Gastroesophageal sphincter (tissue), 4 donors: ENCODE measurements at regions not wholly inside any gene's neighbourhood (a gene's known extent, or its start where the extent isn't known, plus 50 kb on each side); places are given as distances from the start of the nearest gene placed in this dataset.
A peak's percentile ranks its signal among the peaks of the same experiment; 100 is the strongest.

Source experiments
- ATAC-seq: fragments of 150-250 bp; one replicate; pipeline ENCODE4 v1.9.1; 2016; ENCODE audit warnings: mild to moderate bottlenecking, moderate library complexity
- H3K27ac ChIP-seq, 4 donors: fragments of 200-600 bp; sonication (generic) in 3 of 4; 1 replicate in 3 of 4; 2 replicates in 1 of 4; pipeline ENCODE4 v1.5.1; 2016 to 2019
- H3K27me3 ChIP-seq: fragments of 200-600 bp; sonication (generic); one replicate; pipeline ENCODE4 v1.5.1; 2019
- H3K36me3 ChIP-seq, 2 donors: fragments of 200-600 bp; sonication (generic); one replicate each; pipeline ENCODE4 v1.5.1; 2019; ENCODE audit warnings: control low read depth in 1 of 2
- H3K4me1 ChIP-seq, 3 donors: fragments of 200-600 bp; sonication (generic); 1 replicate in 2 of 3; 2 replicates in 1 of 3; pipeline ENCODE4 v1.5.1; 2016 to 2019; ENCODE audit warnings: control low read depth in 2 of 3
- H3K4me3 ChIP-seq, 2 donors: fragments of 200-600 bp; sonication (generic); one replicate each; pipeline ENCODE4 v1.5.1; 2019; ENCODE audit warnings: mild to moderate bottlenecking in 1 of 2, moderate library complexity in 1 of 2
- H3K9me3 ChIP-seq, 3 donors: fragments of 200-600 bp; sonication (generic); one replicate each; pipeline ENCODE4 v1.5.1; 2017 to 2019; ENCODE audit warnings: control low read depth in 2 of 3
- EP300 ChIP-seq: sonication (generic); formaldehyde crosslinking; IDR thresholded peaks from one replicate; pipeline ENCODE4 v1.6.1; 2017; ENCODE audit warnings: antibody characterized with exemption, mild to moderate bottlenecking
- POLR2A ChIP-seq, 2 donors: fragments of 450-650 bp; IDR thresholded peaks; one replicate each; pipeline ENCODE4 v1.6.1; 2017; ENCODE audit warnings: antibody characterized with exemption in 2 of 2, mild to moderate bottlenecking in 2 of 2, moderate library complexity in 1 of 2
- POLR2AphosphoS5 ChIP-seq: sonication (generic); formaldehyde crosslinking; IDR thresholded peaks from one replicate; pipeline ENCODE4 v1.6.1; 2017; ENCODE audit warnings: antibody characterized with exemption
- WGBS, 2 donors: methylation state at CpG; one replicate each; pipeline ENCODE4 v1.1.5; 2018; ENCODE audit warnings: low coverage in 1 of 2; 5-methylcytosine and 5-hydroxymethylcytosine counted together
- TF ChIP-seq, protein P1 (sequence below), 4 experiments: fragments of 200-600 bp in 2 of 4; fragments of 450-650 bp in 2 of 4; sonication (generic) in 1 of 4; IDR thresholded peaks; one replicate each; pipeline ENCODE4 v1.5.1; 2017 to 2019; ENCODE audit warnings: antibody characterized with exemption in 4 of 4, mild to moderate bottlenecking in 2 of 4, moderate library complexity in 2 of 4

DNA sequence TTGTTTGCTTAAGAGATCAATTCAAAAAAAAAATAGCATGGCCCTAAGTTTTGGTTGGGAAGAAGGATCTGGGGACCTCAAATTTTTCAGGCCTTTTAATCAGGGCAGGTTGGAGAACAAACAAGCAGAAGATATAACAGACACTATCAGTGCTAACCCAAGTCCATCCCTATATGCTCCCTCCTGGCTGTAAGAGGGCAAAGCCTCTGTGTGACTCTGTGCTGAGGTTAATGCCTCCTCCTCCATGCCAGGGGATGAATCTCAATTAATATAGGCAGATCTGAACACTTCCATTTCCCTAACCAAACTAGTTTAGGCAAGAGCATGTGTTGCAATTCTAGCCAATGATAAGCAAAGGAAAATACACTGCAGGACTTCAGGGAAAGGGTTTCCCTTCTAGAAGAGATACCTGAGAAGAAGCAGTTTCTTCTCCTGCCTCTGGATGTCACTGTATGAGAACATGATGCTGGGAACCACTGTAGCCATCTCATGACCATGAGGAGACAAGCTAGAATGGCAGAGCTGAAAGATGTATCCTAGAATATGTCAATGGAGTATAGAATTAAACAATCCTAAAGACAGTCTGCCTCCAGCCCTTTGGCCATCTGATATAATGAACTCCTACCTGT is 76.0 kb downstream of the CHD9NB start:
- H3K27ac ChIP-seq, result no peak overlapping the region
- H3K36me3 ChIP-seq, result no peaks in the 10 kb centered on the region
- TF ChIP-seq POLR2AphosphoS5, result no peak
- TF ChIP-seq, protein P1, sequence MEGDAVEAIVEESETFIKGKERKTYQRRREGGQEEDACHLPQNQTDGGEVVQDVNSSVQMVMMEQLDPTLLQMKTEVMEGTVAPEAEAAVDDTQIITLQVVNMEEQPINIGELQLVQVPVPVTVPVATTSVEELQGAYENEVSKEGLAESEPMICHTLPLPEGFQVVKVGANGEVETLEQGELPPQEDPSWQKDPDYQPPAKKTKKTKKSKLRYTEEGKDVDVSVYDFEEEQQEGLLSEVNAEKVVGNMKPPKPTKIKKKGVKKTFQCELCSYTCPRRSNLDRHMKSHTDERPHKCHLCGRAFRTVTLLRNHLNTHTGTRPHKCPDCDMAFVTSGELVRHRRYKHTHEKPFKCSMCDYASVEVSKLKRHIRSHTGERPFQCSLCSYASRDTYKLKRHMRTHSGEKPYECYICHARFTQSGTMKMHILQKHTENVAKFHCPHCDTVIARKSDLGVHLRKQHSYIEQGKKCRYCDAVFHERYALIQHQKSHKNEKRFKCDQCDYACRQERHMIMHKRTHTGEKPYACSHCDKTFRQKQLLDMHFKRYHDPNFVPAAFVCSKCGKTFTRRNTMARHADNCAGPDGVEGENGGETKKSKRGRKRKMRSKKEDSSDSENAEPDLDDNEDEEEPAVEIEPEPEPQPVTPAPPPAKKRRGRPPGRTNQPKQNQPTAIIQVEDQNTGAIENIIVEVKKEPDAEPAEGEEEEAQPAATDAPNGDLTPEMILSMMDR (IDR thresholded peaks at IDR 0.05), result peak in 1 of 4 experiments; percentile 19
- no peak for TF ChIP-seq EP300
- no peak for TF ChIP-seq POLR2A (IDR thresholded peaks at IDR 0.05)
- no peak for ATAC-seq
- no peaks in the 10 kb centered on the region for H3K4me1 ChIP-seq
- H3K4me3 ChIP-seq, result no peak overlapping the region
- peaks cover 6% of the 10 kb centered on the region for H3K27me3 ChIP-seq
- H3K9me3 ChIP-seq, result peaks cover 0 to 7% (median 0%) of the 10 kb centered on the region in 3 donors

DNA sequence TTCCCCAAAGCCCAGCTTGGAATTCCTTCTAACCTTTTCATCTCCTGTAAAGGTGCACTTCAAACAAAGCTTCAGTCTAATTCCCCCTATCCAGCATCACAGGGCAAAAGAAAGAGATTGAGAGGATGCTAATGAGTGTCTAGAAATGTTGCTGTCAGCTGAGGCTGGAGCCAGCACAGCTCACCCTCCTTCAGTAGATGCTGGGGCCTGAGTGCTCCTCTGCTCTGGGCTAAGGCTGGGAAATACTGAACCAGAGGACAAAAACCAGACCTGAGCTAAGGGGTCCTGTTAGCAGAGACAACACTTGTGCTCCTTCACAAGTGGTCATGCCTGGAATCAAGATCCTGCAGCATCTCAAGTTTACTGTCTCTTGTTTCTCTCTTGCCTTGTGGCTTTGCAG is 85.0 kb downstream of the CHD9NB start:
- Histone ChIP-seq H3K9me3 (peaks cover 0 to 4% (median 0%) of the 10 kb centered on the region in 3 donors), H3K36me3 (no peaks in the 10 kb centered on the region), H3K27ac (no peak overlapping the region), H3K4me1 (no peaks in the 10 kb centered on the region), H3K27me3 (no peaks in the 10 kb centered on the region), H3K4me3 (no peak overlapping the region)
- TF ChIP-seq EP300 (no peak), POLR2AphosphoS5 (no peak), POLR2A (IDR thresholded peaks at IDR 0.05) (no peak)
- TF ChIP-seq, protein P1 (IDR thresholded peaks at IDR 0.05), result no peak
- ATAC-seq, result no peak

DNA sequence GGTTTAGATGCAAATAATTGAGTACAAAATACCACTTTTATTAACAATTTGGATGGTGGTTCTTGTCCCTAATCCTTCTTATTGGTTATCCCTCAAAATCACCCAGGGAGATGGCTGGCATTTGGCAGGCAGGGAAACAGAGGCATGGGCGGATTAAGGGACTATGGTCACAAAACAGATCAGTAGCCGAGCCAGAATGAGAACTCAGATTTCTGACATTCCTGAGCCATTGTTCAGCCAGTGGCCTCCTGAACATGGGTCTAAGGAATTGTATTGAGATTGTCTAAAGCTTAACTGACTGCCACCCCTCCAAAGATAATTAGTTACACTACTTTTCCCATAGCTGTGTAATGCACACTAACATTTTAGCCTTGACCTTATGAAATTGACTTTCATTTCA is 88.4 kb downstream of the CHD9NB start:
- Histone ChIP-seq H3K36me3 (no peaks in the 10 kb centered on the region), H3K9me3 (no peaks in the 10 kb centered on the region), H3K4me3 (no peak overlapping the region), H3K27ac (no peak overlapping the region), H3K4me1 (no peaks in the 10 kb centered on the region), H3K27me3 (no peaks in the 10 kb centered on the region)
- whole genome bisulfite sequencing, 2 donors, result 63 to 83% methylated on average over 2 of the region's 2 CpGs
- no peak for ATAC-seq
- no peak for TF ChIP-seq POLR2AphosphoS5
- no peak for TF ChIP-seq POLR2A (IDR thresholded peaks at IDR 0.05)
- TF ChIP-seq EP300, result no peak
- TF ChIP-seq, protein P1 (IDR thresholded peaks at IDR 0.05), result no peak

DNA sequence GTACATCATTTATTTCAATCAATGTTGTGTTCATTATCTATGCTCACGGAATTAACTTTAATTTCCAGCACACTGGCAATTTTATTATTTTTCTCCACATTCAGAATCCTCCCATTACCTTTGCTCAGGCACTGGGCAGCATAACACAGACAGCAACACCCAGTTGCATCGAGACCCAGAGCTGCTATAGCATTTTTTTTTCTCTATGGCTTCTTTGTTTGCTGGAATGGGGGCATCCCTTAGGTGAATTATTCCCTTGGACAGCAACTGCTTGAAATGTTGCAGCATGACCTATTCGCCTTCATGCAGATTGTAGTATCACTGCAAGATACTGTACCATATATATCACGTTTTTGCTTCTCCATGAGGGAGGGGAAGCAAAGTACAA is 88.8 kb downstream of the CHD9NB start:
- no peak overlapping the region for H3K27ac ChIP-seq
- no peaks in the 10 kb centered on the region for H3K36me3 ChIP-seq
- H3K27me3 ChIP-seq, result no peaks in the 10 kb centered on the region
- TF ChIP-seq EP300 (no peak), POLR2AphosphoS5 (no peak), POLR2A (IDR thresholded peaks at IDR 0.05) (no peak)
- TF ChIP-seq, protein P1 (IDR thresholded peaks at IDR 0.05), result no peak
- H3K4me3 ChIP-seq, result no peak overlapping the region
- no peak for ATAC-seq
- no peaks in the 10 kb centered on the region for H3K4me1 ChIP-seq
- WGBS, 2 donors, result 41 to 58% methylated on average over 4 of the region's 4 CpGs
- no peaks in the 10 kb centered on the region for H3K9me3 ChIP-seq

DNA sequence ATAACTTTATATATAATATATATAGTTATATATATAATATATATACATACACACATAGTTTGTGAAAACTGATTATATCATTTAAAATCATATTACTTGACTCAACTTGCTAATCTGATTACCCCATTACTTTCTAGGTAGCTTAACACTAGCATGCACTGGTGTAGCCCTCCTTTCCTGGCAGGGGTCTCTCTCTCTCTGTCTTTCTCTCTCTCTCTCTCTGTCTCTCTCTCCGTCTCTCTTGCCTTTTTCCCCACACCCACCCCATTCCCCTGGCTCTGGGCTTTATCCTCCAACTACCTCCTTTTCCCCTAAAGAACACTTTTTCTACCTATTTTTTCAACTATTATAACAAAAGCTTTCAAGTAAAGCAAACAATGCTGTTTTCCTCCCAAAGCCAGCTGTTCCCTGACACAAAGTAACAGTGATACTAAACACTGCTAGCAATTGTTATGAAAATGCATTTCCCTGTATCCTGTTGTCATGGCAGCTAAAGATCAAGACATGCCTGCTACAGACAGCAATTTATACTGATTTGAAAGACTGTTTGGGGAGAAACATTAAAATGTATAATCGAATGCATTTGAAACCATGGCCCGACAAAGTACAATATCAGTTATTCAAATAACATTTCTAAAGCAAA is 89.4 kb downstream of the CHD9NB start:
- H3K27ac ChIP-seq, result no peak overlapping the region
- no peaks in the 10 kb centered on the region for H3K9me3 ChIP-seq
- H3K36me3 ChIP-seq, result no peaks in the 10 kb centered on the region
- 15 to 40% methylated on average over 3 of the region's 3 CpGs for WGBS, 2 donors
- H3K4me3 ChIP-seq, result no peak overlapping the region
- H3K27me3 ChIP-seq, result no peaks in the 10 kb centered on the region
- TF ChIP-seq POLR2A (IDR thresholded peaks at IDR 0.05) (no peak), EP300 (no peak), POLR2AphosphoS5 (no peak)
- TF ChIP-seq, protein P1 (IDR thresholded peaks at IDR 0.05), result no peak
- no peak for ATAC-seq
- H3K4me1 ChIP-seq, result no peaks in the 10 kb centered on the region
